Upper lobe of right lung (tissue), 1 donor: ENCODE measurements at regions not wholly inside any gene's neighbourhood (a gene's known extent, or its start where the extent isn't known, plus 50 kb on each side); places are given as distances from the start of the nearest gene placed in this dataset.

Source experiments
- ATAC-seq: fragments of 200-7000 bp; cut with Tn5 transposase; one replicate; pipeline ENCODE4 v1.9.1; 2020; ENCODE audit warnings: mild to moderate bottlenecking, moderate library complexity
- DNase-seq: peaks from one replicate; pipeline ENCODE4 v3.0.0-alpha.2; 2020
- H3K27ac ChIP-seq: fragments of 200-600 bp; one replicate; pipeline ENCODE4 v1.8.0; 2022
- H3K27me3 ChIP-seq: fragments of 200-600 bp; one replicate; pipeline ENCODE4 v1.8.0; 2022; ENCODE audit warnings: mild to moderate bottlenecking
- H3K36me3 ChIP-seq: fragments of 200-600 bp; one replicate; pipeline ENCODE4 v1.8.0; 2022
- H3K4me1 ChIP-seq: fragments of 200-600 bp; one replicate; pipeline ENCODE4 v1.8.0; 2022
- H3K4me3 ChIP-seq: fragments of 200-600 bp; one replicate; pipeline ENCODE4 v1.8.0; 2022; ENCODE audit warnings: mild to moderate bottlenecking
- H3K9me3 ChIP-seq: fragments of 200-600 bp; one replicate; pipeline ENCODE4 v1.8.0; 2022
- CTCF ChIP-seq: fragments of 200-600 bp; IDR thresholded peaks from one replicate; pipeline ENCODE4 v1.8.0; 2022; ENCODE audit warnings: antibody characterized with exemption
- intact Hi-C: fragments of 100-400 bp; cut with DNase I; formaldehyde crosslinking; loops from one replicate; pipeline ENCODE4 v1.11.0; 2022
- donor health status: DM: no; HTN: yes; CAD: no; lungs with severe emphysema.

GRCh38 chr16:35906440-35906839, 2447.0 kb downstream of the TP53TG3F start:
- Histone ChIP-seq H3K27ac (no peak overlapping the region), H3K36me3 (no peaks in the 10 kb centered on the region), H3K9me3 (no peaks in the 10 kb centered on the region), H3K27me3 (no peaks in the 10 kb centered on the region), H3K4me1 (no peaks in the 10 kb centered on the region), H3K4me3 (no peak overlapping the region)
- DNase-seq (no peak), ATAC-seq (no peak)
- TF ChIP-seq CTCF, result no peak
- intact Hi-C loops, result no loop called here

- no peaks in the 10 kb centered on the region for H3K36me3 ChIP-seq
- no peak for TF ChIP-seq CTCF
- no peaks in the 10 kb centered on the region for H3K27me3 ChIP-seq
- no peak for DNase-seq
- intact Hi-C loops, result no loop called here
- H3K27ac ChIP-seq, result no peak overlapping the region
- H3K4me3 ChIP-seq, result no peak overlapping the region
- no peak for ATAC-seq
- H3K4me1 ChIP-seq, result no peaks in the 10 kb centered on the region
- H3K9me3 ChIP-seq, result no peaks in the 10 kb centered on the region
Observed at GRCh38 chr16:35908152-35908551, 2448.7 kb downstream of the TP53TG3F start.

- Histone ChIP-seq H3K27ac (no peak overlapping the region), H3K36me3 (no peaks in the 10 kb centered on the region), H3K4me3 (no peak overlapping the region), H3K4me1 (no peaks in the 10 kb centered on the region), H3K27me3 (no peaks in the 10 kb centered on the region), H3K9me3 (no peaks in the 10 kb centered on the region)
- DNase-seq (no peak), ATAC-seq (no peak)
- no peak for TF ChIP-seq CTCF
- intact Hi-C loops, result no loop called here
Observed at GRCh38 chr16:35908942-35909341, 2449.5 kb downstream of the TP53TG3F start.

- H3K4me3 ChIP-seq, result no peak overlapping the region
- DNase-seq (no peak), ATAC-seq (no peak)
- H3K9me3 ChIP-seq, result no peaks in the 10 kb centered on the region
- no peak for TF ChIP-seq CTCF
- no peak overlapping the region for H3K27ac ChIP-seq
- intact Hi-C loops, result no loop called here
- no peaks in the 10 kb centered on the region for H3K36me3 ChIP-seq
- H3K27me3 ChIP-seq, result no peaks in the 10 kb centered on the region
- no peaks in the 10 kb centered on the region for H3K4me1 ChIP-seq
Observed at GRCh38 chr16:35909351-35909954, 2450.0 kb downstream of the TP53TG3F start.

GRCh38 chr16:35910409-35910808, 2451.0 kb downstream of the TP53TG3F start:
- H3K27me3 ChIP-seq, result no peaks in the 10 kb centered on the region
- intact Hi-C loops, result no loop called here

More at GRCh38 chr16:35910409-35910808, 2451.0 kb downstream of the TP53TG3F start:
- no peaks in the 10 kb centered on the region for H3K4me1 ChIP-seq
- TF ChIP-seq CTCF, result no peak
- H3K9me3 ChIP-seq, result no peaks in the 10 kb centered on the region
- ATAC-seq (no peak), DNase-seq (no peak)
- no peak overlapping the region for H3K4me3 ChIP-seq
- no peak overlapping the region for H3K27ac ChIP-seq
- H3K36me3 ChIP-seq, result no peaks in the 10 kb centered on the region
